HepG2 (cell line): ENCODE measurements at regions not wholly inside any gene's neighbourhood (a gene's known extent, or its start where the extent isn't known, plus 50 kb on each side); places are given as distances from the start of the nearest gene placed in this dataset.

ENCODE experiments used
- BRD4 ChIP-seq: sonication (generic); formaldehyde crosslinking; IDR thresholded peaks from 2 replicates; pipeline ENCODE4 v1.4.0; 2020; ENCODE audit warnings: missing genetic modification reagents
- ESRRA ChIP-seq: sonication (generic); formaldehyde crosslinking; IDR thresholded peaks from 2 replicates; pipeline ENCODE4 v1.5.1; 2020; ENCODE audit warnings: mild to moderate bottlenecking, low read depth, missing genetic modification reagents
- FOSL2 ChIP-seq: sonication (generic); formaldehyde crosslinking; IDR thresholded peaks from 2 replicates; pipeline ENCODE4 v1.4.0; 2020; ENCODE audit warnings: missing genetic modification reagents
- HDAC2 ChIP-seq: sonication (generic); formaldehyde crosslinking; IDR thresholded peaks from 2 replicates; pipeline ENCODE4 v1.4.0; 2020; ENCODE audit warnings: missing genetic modification reagents
- MAFK ChIP-seq, 2 experiments: IDR thresholded peaks in 1 of 2; conservative IDR thresholded peaks in 1 of 2; 2 replicates each; pipeline ENCODE4 v1.6.1; 2011; ENCODE audit warnings: improper control_type of control experiment in 2 of 2, low read length in 2 of 2
- NR2F6 ChIP-seq, 2 experiments: IDR thresholded peaks; 2 replicates each; pipeline ENCODE4 v1.6.1; 2016; ENCODE audit warnings: antibody characterized with exemption in 1 of 2, mild to moderate bottlenecking in 1 of 2
- TERF1 ChIP-seq: sonication (generic); formaldehyde crosslinking; IDR thresholded peaks from 2 replicates; pipeline ENCODE4 v1.8.0; 2022; ENCODE audit warnings: mild to moderate bottlenecking, missing genetic modification reagents, moderate library complexity
- ZFP62 ChIP-seq: sonication (generic); formaldehyde crosslinking; IDR thresholded peaks from 2 replicates; pipeline ENCODE4 v1.4.0; 2020; ENCODE audit warnings: missing genetic modification reagents
- ZFX ChIP-seq: sonication (generic); formaldehyde crosslinking; IDR thresholded peaks from 2 replicates; pipeline ENCODE4 v1.4.0; 2020; ENCODE audit warnings: mild to moderate bottlenecking, low read depth, missing genetic modification reagents, moderate library complexity
- ZNF142 ChIP-seq: sonication (generic); formaldehyde crosslinking; IDR thresholded peaks from 2 replicates; pipeline ENCODE4 v1.4.0; 2020; ENCODE audit warnings: missing genetic modification reagents
- ZNF296 ChIP-seq: sonication (generic); formaldehyde crosslinking; conservative IDR thresholded peaks from 2 replicates; pipeline ENCODE4 v1.5.0; 2020; ENCODE audit warnings: mild to moderate bottlenecking, missing genetic modification reagents
- ZNF501 ChIP-seq: sonication (generic); formaldehyde crosslinking; IDR thresholded peaks from 2 replicates; pipeline ENCODE4 v1.5.1; 2020; ENCODE audit warnings: mild to moderate bottlenecking, moderate library complexity, missing genetic modification reagents
- ZNF552 ChIP-seq: sonication (generic); formaldehyde crosslinking; IDR thresholded peaks from 2 replicates; pipeline ENCODE4 v1.9.0; 2022; ENCODE audit warnings: missing genetic modification reagents, mild to moderate bottlenecking, borderline replicate concordance
- ZNF556 ChIP-seq: sonication (generic); formaldehyde crosslinking; IDR thresholded peaks from 2 replicates; pipeline ENCODE4 v1.4.0; 2020; ENCODE audit warnings: mild to moderate bottlenecking, missing genetic modification reagents, borderline replicate concordance
- ZNF639 ChIP-seq: conservative IDR thresholded peaks from 2 replicates; pipeline ENCODE4 v1.6.1; 2018; ENCODE audit warnings: missing genetic modification reagents
- TF ChIP-seq, protein P1 (sequence below): sonication (generic); formaldehyde crosslinking; IDR thresholded peaks from 2 replicates; pipeline ENCODE4 v1.4.0; 2020; ENCODE audit warnings: missing genetic modification reagents

DNA sequence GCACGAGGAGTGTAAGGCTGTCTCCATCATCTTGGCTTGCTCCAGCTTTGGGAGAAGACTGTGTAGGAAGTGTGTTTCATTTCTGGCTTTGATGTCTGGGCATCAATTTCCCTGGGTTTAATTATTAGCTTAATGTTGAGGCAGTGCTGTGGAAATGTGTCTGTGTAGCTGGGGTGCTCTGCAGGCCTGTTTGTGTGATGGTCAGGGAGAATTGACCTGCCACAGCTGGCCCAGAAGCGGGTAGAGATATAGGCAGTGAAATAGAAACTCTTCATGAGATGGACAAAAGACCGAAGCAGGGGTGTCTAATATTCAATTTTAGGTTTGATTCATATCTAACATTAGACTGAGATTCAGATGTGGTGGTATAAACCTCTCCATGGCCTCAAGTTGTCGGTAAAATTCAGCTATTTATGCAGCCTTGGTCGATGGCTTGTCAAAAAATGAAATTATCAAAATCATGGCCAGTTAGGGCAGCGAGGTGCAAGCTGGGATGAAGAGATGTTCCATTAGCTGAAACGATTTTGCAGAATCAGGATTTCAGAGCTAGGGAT, 95.3 kb upstream of the SNX9 start (continued):
- TF ChIP-seq ZNF142 (CRISPR knock-in tag), result no peak
- TF ChIP-seq FOSL2 (CRISPR knock-in tag), result peak; percentile 62; the same call in 1 of the 2 replicates
- 0 out of 2 replicates have a peak, but pooled peaks have one; percentile 15 for TF ChIP-seq ZNF639
- no peak for TF ChIP-seq ZNF552 (CRISPR knock-in tag)
- TF ChIP-seq NR2F6 (IDR thresholded peaks at IDR 0.05), result peak; percentile 32
- no peak; the same call in 1 of the 2 replicates for TF ChIP-seq NR2F6 (CRISPR knock-in tag; IDR thresholded peaks at IDR 0.05)
- TF ChIP-seq BRD4 (CRISPR knock-in tag), result no peak
- TF ChIP-seq MAFK (conservative IDR thresholded peaks at IDR 0.05 in 1 of 2, IDR thresholded peaks at IDR 0.05 in 1 of 2; ENCODE audit: low read length in 2 of 2), result peak in 1 of 2 experiments; percentile 33; a peak in 1 of 4 replicates
- no peak for TF ChIP-seq ZNF556
- no peak for TF ChIP-seq ZFP62 (CRISPR knock-in tag)
- TF ChIP-seq ESRRA, result no peak
- peak; percentile 23; the same call in 1 of the 2 replicates for TF ChIP-seq ZFX (CRISPR knock-in tag)
- TF ChIP-seq HDAC2 (CRISPR knock-in tag), result peak; percentile 37; the same call in 1 of the 2 replicates
- peak; percentile 51; the same call in 1 of the 2 replicates for TF ChIP-seq ZNF501
- TF ChIP-seq ZNF296, result no peak
- TF ChIP-seq, protein P1, sequence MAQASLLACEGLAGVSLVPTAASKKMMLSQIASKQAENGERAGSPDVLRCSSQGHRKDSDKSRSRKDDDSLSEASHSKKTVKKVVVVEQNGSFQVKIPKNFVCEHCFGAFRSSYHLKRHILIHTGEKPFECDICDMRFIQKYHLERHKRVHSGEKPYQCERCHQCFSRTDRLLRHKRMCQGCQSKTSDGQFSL (CRISPR knock-in tag), result no peak
- no peak for TF ChIP-seq TERF1 (CRISPR knock-in tag)
